Parathyroid adenoma (tissue), 2 donors: ENCODE measurements at regions not wholly inside any gene's neighbourhood (a gene's known extent, or its start where the extent isn't known, plus 50 kb on each side); places are given as distances from the start of the nearest gene placed in this dataset.

ENCODE experiments used
- H2AFZ ChIP-seq: fragments of 300-600 bp; sonication (generic); one replicate; pipeline ENCODE4 v1.7.0; 2017; ENCODE audit warnings: antibody characterized with exemption, mild to moderate bottlenecking
- H3K27ac ChIP-seq: fragments of 300-600 bp; sonication (generic); one replicate; pipeline ENCODE4 v1.7.0; 2017
- H3K27me3 ChIP-seq: fragments of 300-600 bp; sonication (generic); one replicate; pipeline ENCODE4 v1.7.0; 2017; ENCODE audit warnings: low read length; ENCODE audit not compliant: control insufficient read depth, insufficient read depth
- H3K36me3 ChIP-seq: fragments of 300-600 bp; sonication (generic); one replicate; pipeline ENCODE4 v1.7.0; 2017; ENCODE audit warnings: low read length; ENCODE audit not compliant: control insufficient read depth, insufficient read depth
- H3K4me1 ChIP-seq: fragments of 300-600 bp; sonication (generic); one replicate; pipeline ENCODE4 v1.7.0; 2017; ENCODE audit warnings: control low read depth
- H3K4me2 ChIP-seq: fragments of 300-600 bp; sonication (generic); one replicate; pipeline ENCODE4 v1.7.0; 2017; ENCODE audit warnings: low read length
- H3K4me3 ChIP-seq: fragments of 300-600 bp; sonication (generic); one replicate; pipeline ENCODE4 v1.7.0; 2017; ENCODE audit warnings: low read depth, low read length
- H3K79me2 ChIP-seq: fragments of 300-600 bp; sonication (generic); one replicate; pipeline ENCODE4 v1.7.0; 2017; ENCODE audit warnings: control low read depth
- H3K9ac ChIP-seq: fragments of 300-600 bp; sonication (generic); one replicate; pipeline ENCODE4 v1.7.0; 2017; ENCODE audit warnings: mild to moderate bottlenecking
- H3K9me3 ChIP-seq: fragments of 300-600 bp; sonication (generic); one replicate; pipeline ENCODE4 v1.7.0; 2017; ENCODE audit warnings: low read length; ENCODE audit not compliant: control insufficient read depth
- CTCF ChIP-seq: fragments of 300-600 bp; sonication (generic); IDR thresholded peaks from one replicate; pipeline ENCODE4 v1.7.0; 2017; ENCODE audit warnings: antibody characterized with exemption, mild to moderate bottlenecking
- donor health status: primary hyperparathyroidism.

- Histone ChIP-seq H3K4me3 (no peak overlapping the region), H2AFZ (no peak overlapping the region), H3K36me3 (no peaks in the 10 kb centered on the region), H3K4me1 (no peaks in the 10 kb centered on the region), H3K9ac (no peak overlapping the region), H3K27me3 (no peaks in the 10 kb centered on the region), H3K4me2 (no peak overlapping the region), H3K9me3 (no peaks in the 10 kb centered on the region), H3K27ac (no peak overlapping the region), H3K79me2 (no peaks in the 10 kb centered on the region)
- no peak for TF ChIP-seq CTCF
Measured at GRCh38 chr13:79805317-79805716, 324.4 kb downstream of the NDFIP2 start.

GRCh38 chr13:79803989-79804388 lies 323.0 kb downstream of the NDFIP2 start:
- no peaks in the 10 kb centered on the region for H3K9me3 ChIP-seq
- H3K4me1 ChIP-seq = no peaks in the 10 kb centered on the region
- H3K9ac ChIP-seq = no peak overlapping the region
- no peaks in the 10 kb centered on the region for H3K27me3 ChIP-seq
- H3K4me3 ChIP-seq = no peak overlapping the region
- H2AFZ ChIP-seq = no peak overlapping the region
- no peak for TF ChIP-seq CTCF
- H3K4me2 ChIP-seq = no peak overlapping the region
- no peak overlapping the region for H3K27ac ChIP-seq
- no peaks in the 10 kb centered on the region for H3K36me3 ChIP-seq
- H3K79me2 ChIP-seq = no peaks in the 10 kb centered on the region

- no peak for TF ChIP-seq CTCF
- no peaks in the 10 kb centered on the region for H3K36me3 ChIP-seq
- no peaks in the 10 kb centered on the region for H3K9me3 ChIP-seq
- no peaks in the 10 kb centered on the region for H3K4me1 ChIP-seq
- no peak overlapping the region for H3K4me2 ChIP-seq
- no peaks in the 10 kb centered on the region for H3K79me2 ChIP-seq
- no peak overlapping the region for H3K4me3 ChIP-seq
- no peak overlapping the region for H3K27ac ChIP-seq
- H2AFZ ChIP-seq = no peak overlapping the region
- no peak overlapping the region for H3K9ac ChIP-seq
- H3K27me3 ChIP-seq = no peaks in the 10 kb centered on the region
Measured at GRCh38 chr13:79803296-79803695, 322.3 kb downstream of the NDFIP2 start.

DNA sequence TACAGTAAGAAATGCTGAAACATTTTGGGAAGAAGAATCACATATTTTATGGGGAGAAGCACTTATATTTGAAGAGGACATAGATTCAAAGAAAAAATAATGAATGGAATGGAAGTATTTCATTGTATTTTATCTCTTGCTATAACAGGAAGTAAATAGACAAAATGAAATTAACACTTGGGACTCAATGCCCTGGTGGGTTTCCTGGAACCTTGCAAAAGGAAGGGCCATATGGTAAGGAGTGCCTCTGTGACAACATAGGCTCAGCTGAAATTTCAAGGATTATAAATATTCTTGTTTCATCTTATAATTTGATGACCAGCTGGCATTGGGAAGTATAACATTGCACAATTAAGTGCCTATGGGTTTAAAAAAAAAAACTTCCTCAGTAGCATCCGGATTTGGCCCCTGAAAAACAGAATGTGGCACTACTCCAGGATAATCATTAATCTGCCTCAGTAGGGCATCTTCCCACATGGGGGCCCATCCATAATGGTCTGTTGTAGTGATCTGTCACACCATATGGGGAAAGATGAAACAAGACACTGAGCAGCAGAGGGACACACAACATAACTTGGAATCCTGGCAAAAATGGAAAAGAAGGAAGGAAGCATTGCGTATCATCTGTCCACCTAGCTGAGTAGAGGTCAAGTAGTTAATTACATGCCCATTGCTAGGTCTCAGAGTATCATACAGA lies 321.6 kb downstream of the NDFIP2 start:
- H3K36me3 ChIP-seq = no peaks in the 10 kb centered on the region
- H3K79me2 ChIP-seq = no peaks in the 10 kb centered on the region
- no peak overlapping the region for H3K9ac ChIP-seq
- H3K9me3 ChIP-seq = no peaks in the 10 kb centered on the region
- no peaks in the 10 kb centered on the region for H3K4me1 ChIP-seq
- H3K4me2 ChIP-seq = no peak overlapping the region
- no peak overlapping the region for H3K27ac ChIP-seq
- no peak overlapping the region for H2AFZ ChIP-seq
- H3K27me3 ChIP-seq = no peaks in the 10 kb centered on the region
- no peak for TF ChIP-seq CTCF
- H3K4me3 ChIP-seq = no peak overlapping the region
